Psoas muscle (tissue), 7 donors: ENCODE measurements at regions not wholly inside any gene's neighbourhood (a gene's known extent, or its start where the extent isn't known, plus 50 kb on each side); places are given as distances from the start of the nearest gene placed in this dataset.
"Not testable (repeated sequence)": the region's sequence is repeated elsewhere in the genome, so short reads cannot be mapped to it uniquely, and the experiment has no call there.

Experiments
- ATAC-seq, 4 donors: fragments of 200-7000 bp; cut with Tn5 transposase; one replicate each; pipeline ENCODE4 v1.9.1; 2020; ENCODE audit warnings: moderate library complexity in 3 of 4, mild to moderate bottlenecking in 2 of 4
- DNase-seq, 2 donors: peaks; one replicate each; pipeline ENCODE4 v3.0.0-alpha.2; 2020
- H3K27ac ChIP-seq: fragments of 200-600 bp; one replicate; pipeline ENCODE4 v1.8.0; 2022
- H3K27me3 ChIP-seq, 3 donors: fragments of 200-600 bp in 1 of 3; one replicate each; pipeline versions ENCODE4 v1.6.1 to v1.8.0; 2013 to 2022; ENCODE audit warnings: low read length in 2 of 3, mild to moderate bottlenecking in 2 of 3, moderate library complexity in 1 of 3; ENCODE audit not compliant: insufficient read depth in 3 of 3
- H3K36me3 ChIP-seq, 2 donors: fragments of 200-600 bp in 1 of 2; one replicate each; pipeline versions ENCODE4 v1.6.1 to v1.8.0; 2013 to 2022; ENCODE audit warnings: low read depth in 1 of 2, mild to moderate bottlenecking in 1 of 2, moderate library complexity in 1 of 2; ENCODE audit not compliant: insufficient read depth in 1 of 2
- H3K4me1 ChIP-seq: fragments of 200-600 bp; one replicate; pipeline ENCODE4 v1.8.0; 2022
- H3K4me3 ChIP-seq: fragments of 200-600 bp; one replicate; pipeline ENCODE4 v1.8.0; 2022; ENCODE audit warnings: mild to moderate bottlenecking
- H3K9me3 ChIP-seq: fragments of 200-600 bp; one replicate; pipeline ENCODE4 v1.8.0; 2022
- WGBS, 3 donors: extraction: QIAGEN DNeasy Blood & Tissue Kit; methylation state at CpG; one replicate each; pipeline versions ENCODE4 v1.1.6 to v1.1.7; 2013; 5-methylcytosine and 5-hydroxymethylcytosine counted together
- intact Hi-C, 2 donors: fragments of 100-400 bp; cut with DNase I; formaldehyde crosslinking; loops; one replicate each; pipeline versions ENCODE4 v1.11.0 to v1.14.2; 2022
- TF ChIP-seq, protein P1 (sequence below): fragments of 200-600 bp; IDR thresholded peaks from one replicate; pipeline ENCODE4 v1.8.0; 2022; ENCODE audit warnings: antibody characterized with exemption
- donor health status: healthy with polysubstance abuse.
- donor health status: DM: no; HTN: no; CAD: no; lungs with moderate emphysema.
- donor health status: Bipolar disorder and iron deficiency.
- donor health status: healthy.
- donor health status: DM: yes; HTN: yes; CAD: no.
- donor health status: DM: no; HTN: no; CAD: no.
- donor health status: DM: yes; HTN: yes; CAD: no.

DNA sequence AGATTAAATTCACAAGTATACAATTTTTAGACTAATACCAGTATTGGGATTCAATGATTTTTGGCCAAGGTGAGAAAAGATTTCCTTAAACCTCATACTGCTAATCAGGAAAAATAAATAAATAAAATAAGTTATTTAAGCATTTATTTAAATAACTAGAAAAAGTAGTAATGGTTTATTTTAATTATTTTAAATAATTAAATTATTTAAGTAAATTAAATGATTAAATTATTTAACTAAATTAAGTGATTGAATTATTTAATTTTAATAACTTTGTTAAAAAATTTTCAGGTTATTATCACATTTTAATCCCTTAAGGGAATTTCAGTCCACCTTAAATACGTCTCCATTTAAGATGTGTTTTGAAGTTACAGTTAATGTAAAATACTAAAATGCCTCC is 1831.5 kb upstream of the MIR17HG start:
- H3K36me3 ChIP-seq = no peaks in the 10 kb centered on the region
- no peaks in the 10 kb centered on the region for H3K27me3 ChIP-seq
- intact Hi-C loops = no loop called here
- ATAC-seq (no peak), DNase-seq (no peak)
- WGBS, 3 donors = 91 to 97% (median 91%) methylated on average over 1 of the region's 1 CpG
- no peaks in the 10 kb centered on the region for H3K9me3 ChIP-seq
- no peak overlapping the region for H3K27ac ChIP-seq
- TF ChIP-seq, protein P1, sequence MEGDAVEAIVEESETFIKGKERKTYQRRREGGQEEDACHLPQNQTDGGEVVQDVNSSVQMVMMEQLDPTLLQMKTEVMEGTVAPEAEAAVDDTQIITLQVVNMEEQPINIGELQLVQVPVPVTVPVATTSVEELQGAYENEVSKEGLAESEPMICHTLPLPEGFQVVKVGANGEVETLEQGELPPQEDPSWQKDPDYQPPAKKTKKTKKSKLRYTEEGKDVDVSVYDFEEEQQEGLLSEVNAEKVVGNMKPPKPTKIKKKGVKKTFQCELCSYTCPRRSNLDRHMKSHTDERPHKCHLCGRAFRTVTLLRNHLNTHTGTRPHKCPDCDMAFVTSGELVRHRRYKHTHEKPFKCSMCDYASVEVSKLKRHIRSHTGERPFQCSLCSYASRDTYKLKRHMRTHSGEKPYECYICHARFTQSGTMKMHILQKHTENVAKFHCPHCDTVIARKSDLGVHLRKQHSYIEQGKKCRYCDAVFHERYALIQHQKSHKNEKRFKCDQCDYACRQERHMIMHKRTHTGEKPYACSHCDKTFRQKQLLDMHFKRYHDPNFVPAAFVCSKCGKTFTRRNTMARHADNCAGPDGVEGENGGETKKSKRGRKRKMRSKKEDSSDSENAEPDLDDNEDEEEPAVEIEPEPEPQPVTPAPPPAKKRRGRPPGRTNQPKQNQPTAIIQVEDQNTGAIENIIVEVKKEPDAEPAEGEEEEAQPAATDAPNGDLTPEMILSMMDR = no peak
- H3K4me1 ChIP-seq = no peaks in the 10 kb centered on the region
- H3K4me3 ChIP-seq = no peak overlapping the region

DNA sequence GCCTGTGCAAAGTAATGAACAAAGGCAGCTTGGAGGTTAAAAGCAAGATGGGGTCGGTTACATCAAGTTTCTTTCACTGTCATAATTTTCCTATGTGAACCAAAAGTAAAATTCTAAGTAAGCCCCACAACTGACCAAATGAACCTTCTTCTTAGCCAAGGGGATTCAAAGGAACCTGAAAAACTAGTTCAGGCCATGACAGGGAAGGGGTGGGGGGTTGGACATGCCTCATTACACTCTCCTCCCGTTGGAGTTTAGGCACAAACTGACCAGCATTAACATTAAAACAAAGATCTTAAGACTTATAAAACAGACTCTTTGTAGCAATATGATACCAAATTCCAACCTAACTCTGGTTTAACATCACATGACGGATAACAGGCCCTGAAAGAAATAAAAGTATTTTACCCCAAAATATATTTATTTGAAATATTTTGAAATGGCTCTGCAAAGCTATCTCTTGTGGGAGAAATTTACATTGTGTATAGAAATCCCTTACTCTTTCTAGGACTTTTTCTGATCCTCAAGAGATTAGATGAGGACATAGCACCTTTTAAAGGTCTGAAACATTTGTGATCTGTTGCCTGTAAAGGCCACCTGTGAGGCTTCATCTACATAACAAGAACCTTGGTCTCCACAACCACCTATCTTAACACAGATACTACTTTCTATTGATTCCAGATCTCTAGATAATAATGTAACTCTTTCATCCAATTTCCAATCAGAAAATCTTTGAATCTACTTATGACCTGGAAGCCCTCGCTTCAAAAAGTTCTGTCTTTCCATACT is 1829.0 kb upstream of the MIR17HG start:
- intact Hi-C loops = no loop called here

DNA sequence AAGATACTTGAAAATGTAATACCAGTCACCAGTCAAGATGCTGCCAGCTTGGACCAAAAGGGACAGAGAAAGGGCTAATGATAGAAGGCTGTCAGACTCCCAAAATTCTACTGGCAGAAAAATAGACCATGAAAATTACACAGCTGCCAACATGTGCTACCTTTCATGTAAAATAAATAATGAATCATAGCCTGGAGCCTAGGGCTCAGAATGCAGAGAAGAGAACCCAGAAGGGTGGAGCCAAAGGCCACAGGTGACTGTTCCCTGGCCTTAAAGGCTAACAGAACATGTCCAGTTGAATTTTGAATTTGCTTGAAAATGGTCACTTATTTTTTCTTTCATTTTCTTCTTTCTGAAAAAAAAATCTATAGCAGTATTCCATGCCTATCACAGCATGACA is 1827.0 kb upstream of the MIR17HG start:
- TF ChIP-seq, protein P1 = no peak
- intact Hi-C loops = no loop called here
- Histone ChIP-seq H3K4me1 (no peaks in the 10 kb centered on the region), H3K27ac (no peak overlapping the region), H3K9me3 (no peaks in the 10 kb centered on the region), H3K36me3 (no peaks in the 10 kb centered on the region), H3K27me3 (no peaks in the 10 kb centered on the region), H3K4me3 (no peak overlapping the region)
- ATAC-seq (no peak), DNase-seq (no peak)

More for the DNA sequence above, 1829.0 kb upstream of the MIR17HG start:
- TF ChIP-seq, protein P1 = no peak
- Histone ChIP-seq H3K4me1 (no peaks in the 10 kb centered on the region), H3K9me3 (no peaks in the 10 kb centered on the region), H3K36me3 (no peaks in the 10 kb centered on the region), H3K27ac (no peak overlapping the region), H3K4me3 (no peak overlapping the region), H3K27me3 (no peaks in the 10 kb centered on the region)
- no peak for DNase-seq
- ATAC-seq = no peak
- WGBS, 3 donors = 80 to 83% (median 81%) methylated on average over 4 of the region's 4 CpGs

DNA sequence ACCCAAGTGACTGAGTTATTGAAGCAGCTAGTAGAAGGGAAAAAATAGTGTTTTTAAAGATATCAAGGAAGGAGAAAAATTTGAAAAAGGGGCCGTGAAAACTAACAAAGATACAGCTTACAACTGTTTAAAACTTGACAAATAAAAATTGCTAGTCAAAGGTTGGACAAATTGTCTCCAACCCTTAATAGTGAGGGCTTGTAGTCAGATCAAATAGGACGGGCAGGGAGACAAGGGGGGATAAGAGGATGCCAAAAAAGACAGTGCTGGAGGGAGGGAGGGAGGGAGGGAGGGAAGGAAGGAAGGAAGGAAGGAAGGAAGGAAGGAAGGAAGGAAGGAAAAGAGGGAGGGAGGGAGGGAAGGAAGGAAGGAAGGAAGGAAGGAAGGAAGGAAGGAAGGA is 1825.8 kb upstream of the MIR17HG start:
- H3K9me3 ChIP-seq = not testable (repeated sequence)

DNA sequence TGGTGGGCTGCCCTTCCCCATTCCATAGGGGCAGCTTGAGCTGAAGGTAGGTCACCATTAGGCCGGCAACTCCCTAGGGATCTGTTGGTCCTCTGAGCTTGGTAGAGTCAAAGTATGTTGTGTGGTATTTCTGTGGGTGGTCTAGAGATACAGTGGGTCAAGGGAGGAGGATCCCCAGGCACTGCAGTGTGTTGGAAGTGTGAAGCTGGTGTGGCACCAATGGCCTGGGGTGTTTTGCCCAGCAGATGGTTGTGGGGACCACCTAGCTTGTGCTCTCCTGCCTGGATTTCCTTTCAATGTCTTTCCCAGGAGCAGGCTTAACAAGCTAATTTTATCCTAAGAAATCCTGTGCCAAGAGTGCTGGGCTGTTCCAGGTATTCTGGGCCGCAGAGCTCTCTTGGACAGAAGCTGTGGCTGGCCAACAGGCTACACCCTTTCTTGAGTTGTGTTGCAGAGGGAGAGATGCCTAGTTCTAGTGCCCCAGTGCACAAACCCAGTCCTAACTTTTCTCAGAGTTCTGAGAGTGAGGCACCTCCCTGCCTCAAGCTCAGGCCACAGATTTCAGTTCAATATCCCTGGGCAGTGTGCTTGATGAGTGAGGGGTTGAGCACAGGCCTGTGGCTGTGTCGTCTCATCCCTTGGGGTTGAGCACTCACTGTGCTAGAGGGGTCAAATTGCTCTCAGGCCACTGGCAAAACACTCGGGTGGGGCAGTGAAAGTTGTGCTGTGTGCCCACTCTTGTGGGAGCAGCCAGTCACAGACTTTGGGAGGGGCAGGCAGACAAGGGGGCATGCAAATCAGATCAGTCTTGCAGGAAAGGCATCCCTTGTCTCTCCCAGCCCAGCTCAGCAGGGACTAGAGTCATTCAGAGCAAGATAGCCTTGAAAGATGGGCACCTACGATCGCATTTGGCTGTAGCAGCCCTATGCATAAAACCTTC is 1806.1 kb upstream of the MIR17HG start:
- Histone ChIP-seq H3K27ac (no peak overlapping the region), H3K27me3 (no peaks in the 10 kb centered on the region), H3K36me3 (no peaks in the 10 kb centered on the region), H3K9me3 (no peaks in the 10 kb centered on the region), H3K4me3 (no peak overlapping the region), H3K4me1 (no peaks in the 10 kb centered on the region)
- no peak for DNase-seq
- intact Hi-C loops = no loop called here
- ATAC-seq = no peak
- 65 to 71% (median 66%) methylated on average over 6 of the region's 6 CpGs for WGBS, 3 donors
- TF ChIP-seq, protein P1 = no peak

More for the DNA sequence above, 1825.8 kb upstream of the MIR17HG start:
- ATAC-seq, intact Hi-C loops, DNase-seq, H3K4me3 ChIP-seq, H3K27ac ChIP-seq, H3K27me3 ChIP-seq, H3K4me1 ChIP-seq, H3K36me3 ChIP-seq: not testable (repeated sequence)
- 64 to 77% (median 65%) methylated on average over 2 of the region's 2 CpGs for WGBS, 3 donors
